22Rv1 (cell line): ENCODE measurements at regions not wholly inside any gene's neighbourhood (a gene's known extent, or its start where the extent isn't known, plus 50 kb on each side); places are given as distances from the start of the nearest gene placed in this dataset.

Source experiments
- ZFX ChIP-seq: fragments of 450-650 bp; IDR thresholded peaks from 2 replicates; pipeline ENCODE4 v1.6.1; 2017; ENCODE audit warnings: antibody characterized with exemption, borderline replicate concordance
- TF ChIP-seq, protein P1 (sequence below): fragments of 450-650 bp; IDR thresholded peaks from 2 replicates; pipeline ENCODE4 v1.5.1; 2017; ENCODE audit warnings: mild to moderate bottlenecking

DNA sequence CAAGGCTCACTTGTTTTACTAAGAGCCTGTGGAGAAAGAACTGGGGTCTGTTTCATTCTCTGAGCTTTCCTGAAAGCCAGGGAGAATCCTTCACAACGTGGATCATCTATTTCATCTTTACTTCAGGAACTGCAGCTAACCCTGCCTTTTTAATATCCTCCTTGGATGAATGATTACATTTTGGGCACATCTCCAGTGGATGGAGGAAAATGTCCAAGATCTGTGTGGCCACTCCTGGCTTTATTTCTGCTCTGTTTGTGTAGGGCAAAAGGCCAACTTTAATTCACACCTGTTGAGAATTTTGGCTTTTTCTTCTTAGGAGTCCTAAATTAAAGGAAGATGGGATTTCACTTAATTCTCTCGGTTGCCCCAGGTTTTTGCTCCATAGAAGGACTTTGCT is 69.5 kb upstream of the CACNA1E start:
- TF ChIP-seq, protein P1, sequence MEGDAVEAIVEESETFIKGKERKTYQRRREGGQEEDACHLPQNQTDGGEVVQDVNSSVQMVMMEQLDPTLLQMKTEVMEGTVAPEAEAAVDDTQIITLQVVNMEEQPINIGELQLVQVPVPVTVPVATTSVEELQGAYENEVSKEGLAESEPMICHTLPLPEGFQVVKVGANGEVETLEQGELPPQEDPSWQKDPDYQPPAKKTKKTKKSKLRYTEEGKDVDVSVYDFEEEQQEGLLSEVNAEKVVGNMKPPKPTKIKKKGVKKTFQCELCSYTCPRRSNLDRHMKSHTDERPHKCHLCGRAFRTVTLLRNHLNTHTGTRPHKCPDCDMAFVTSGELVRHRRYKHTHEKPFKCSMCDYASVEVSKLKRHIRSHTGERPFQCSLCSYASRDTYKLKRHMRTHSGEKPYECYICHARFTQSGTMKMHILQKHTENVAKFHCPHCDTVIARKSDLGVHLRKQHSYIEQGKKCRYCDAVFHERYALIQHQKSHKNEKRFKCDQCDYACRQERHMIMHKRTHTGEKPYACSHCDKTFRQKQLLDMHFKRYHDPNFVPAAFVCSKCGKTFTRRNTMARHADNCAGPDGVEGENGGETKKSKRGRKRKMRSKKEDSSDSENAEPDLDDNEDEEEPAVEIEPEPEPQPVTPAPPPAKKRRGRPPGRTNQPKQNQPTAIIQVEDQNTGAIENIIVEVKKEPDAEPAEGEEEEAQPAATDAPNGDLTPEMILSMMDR = no peak
- no peak for TF ChIP-seq ZFX
